SK-N-SH (cell line): ENCODE measurements at regions not wholly inside any gene's neighbourhood (a gene's known extent, or its start where the extent isn't known, plus 50 kb on each side); places are given as distances from the start of the nearest gene placed in this dataset.

Source experiments
- EP300 ChIP-seq, 2 experiments: IDR thresholded peaks; 2 replicates each; pipeline versions ENCODE4 v1.4.0 to v1.6.1; 2012; ENCODE audit warnings: borderline replicate concordance in 1 of 2, low read depth in 1 of 2, low read length in 1 of 2
- SMC3 ChIP-seq: IDR thresholded peaks from 2 replicates; pipeline ENCODE4 v1.6.1; 2012; ENCODE audit warnings: low read depth, low read length, improper control_type of control experiment
- TEAD4 ChIP-seq: IDR thresholded peaks from 2 replicates; pipeline ENCODE4 v1.4.0; 2012; ENCODE audit warnings: mild to moderate bottlenecking, borderline replicate concordance; ENCODE audit not compliant: insufficient read depth
- TF ChIP-seq, protein P1 (sequence below): fragments of 200-600 bp; sonication (generic); IDR thresholded peaks from 2 replicates; pipeline ENCODE4 v1.6.1; 2017; ENCODE audit warnings: antibody characterized with exemption, mild to moderate bottlenecking, moderate library complexity
- TF ChIP-seq, protein P2 (sequence below): IDR thresholded peaks from 2 replicates; pipeline ENCODE4 v1.4.0; 2012; ENCODE audit warnings: low read depth
- TF ChIP-seq, protein P3 (sequence below): fragments of 150-350 bp; IDR thresholded peaks from 2 replicates; pipeline ENCODE4 v1.6.1; 2017; ENCODE audit warnings: antibody characterized with exemption, low read length, low read depth, borderline replicate concordance

DNA sequence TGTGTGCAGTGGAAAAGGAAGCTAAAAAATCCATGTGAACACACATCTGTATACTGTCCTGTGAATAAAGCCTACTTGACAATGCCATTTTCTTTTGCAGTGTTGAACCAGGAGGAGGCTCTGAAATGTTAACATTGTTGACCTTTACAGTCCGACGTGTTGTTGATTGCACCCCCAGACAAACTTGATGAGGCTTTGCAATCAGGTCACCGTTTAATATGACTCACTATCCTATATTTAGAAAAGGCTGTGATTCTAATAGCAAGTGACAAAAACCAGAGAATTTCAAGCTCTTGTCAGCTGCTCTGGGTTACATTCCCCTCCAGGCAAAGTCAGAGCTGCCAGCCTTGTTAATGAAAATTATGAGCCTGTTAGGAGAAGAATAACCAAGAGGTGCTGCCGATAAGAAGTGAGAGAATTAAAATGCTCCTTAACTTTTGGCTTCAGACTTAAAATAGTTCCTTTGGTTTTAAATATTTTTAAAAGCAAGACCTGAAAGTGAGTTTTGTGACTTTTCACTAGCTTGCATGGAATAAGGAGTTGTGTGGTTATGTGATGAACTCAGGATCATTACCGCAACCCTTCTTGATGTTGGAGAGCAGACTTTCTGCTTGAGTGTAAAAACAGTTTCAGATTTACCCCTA, 162.1 kb downstream of the QPCT start:
- TF ChIP-seq, protein P1, sequence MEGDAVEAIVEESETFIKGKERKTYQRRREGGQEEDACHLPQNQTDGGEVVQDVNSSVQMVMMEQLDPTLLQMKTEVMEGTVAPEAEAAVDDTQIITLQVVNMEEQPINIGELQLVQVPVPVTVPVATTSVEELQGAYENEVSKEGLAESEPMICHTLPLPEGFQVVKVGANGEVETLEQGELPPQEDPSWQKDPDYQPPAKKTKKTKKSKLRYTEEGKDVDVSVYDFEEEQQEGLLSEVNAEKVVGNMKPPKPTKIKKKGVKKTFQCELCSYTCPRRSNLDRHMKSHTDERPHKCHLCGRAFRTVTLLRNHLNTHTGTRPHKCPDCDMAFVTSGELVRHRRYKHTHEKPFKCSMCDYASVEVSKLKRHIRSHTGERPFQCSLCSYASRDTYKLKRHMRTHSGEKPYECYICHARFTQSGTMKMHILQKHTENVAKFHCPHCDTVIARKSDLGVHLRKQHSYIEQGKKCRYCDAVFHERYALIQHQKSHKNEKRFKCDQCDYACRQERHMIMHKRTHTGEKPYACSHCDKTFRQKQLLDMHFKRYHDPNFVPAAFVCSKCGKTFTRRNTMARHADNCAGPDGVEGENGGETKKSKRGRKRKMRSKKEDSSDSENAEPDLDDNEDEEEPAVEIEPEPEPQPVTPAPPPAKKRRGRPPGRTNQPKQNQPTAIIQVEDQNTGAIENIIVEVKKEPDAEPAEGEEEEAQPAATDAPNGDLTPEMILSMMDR, result no peak
- TF ChIP-seq, protein P2, sequence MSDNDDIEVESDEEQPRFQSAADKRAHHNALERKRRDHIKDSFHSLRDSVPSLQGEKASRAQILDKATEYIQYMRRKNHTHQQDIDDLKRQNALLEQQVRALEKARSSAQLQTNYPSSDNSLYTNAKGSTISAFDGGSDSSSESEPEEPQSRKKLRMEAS, result no peak
- TF ChIP-seq SMC3 (no peak; the same call in 1 of the 2 replicates), TEAD4 (peak; percentile 52), EP300 (IDR thresholded peaks at IDR 0.05; ENCODE audit: borderline replicate concordance in 1 of 2, low read depth in 1 of 2, low read length in 1 of 2) (peak; percentile 63 to 99; a peak in 3 of 4 replicates)
- TF ChIP-seq, protein P3, sequence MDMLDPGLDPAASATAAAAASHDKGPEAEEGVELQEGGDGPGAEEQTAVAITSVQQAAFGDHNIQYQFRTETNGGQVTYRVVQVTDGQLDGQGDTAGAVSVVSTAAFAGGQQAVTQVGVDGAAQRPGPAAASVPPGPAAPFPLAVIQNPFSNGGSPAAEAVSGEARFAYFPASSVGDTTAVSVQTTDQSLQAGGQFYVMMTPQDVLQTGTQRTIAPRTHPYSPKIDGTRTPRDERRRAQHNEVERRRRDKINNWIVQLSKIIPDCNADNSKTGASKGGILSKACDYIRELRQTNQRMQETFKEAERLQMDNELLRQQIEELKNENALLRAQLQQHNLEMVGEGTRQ, result no peak
